Tibial artery (tissue), 4 donors: ENCODE measurements at regions not wholly inside any gene's neighbourhood (a gene's known extent, or its start where the extent isn't known, plus 50 kb on each side); places are given as distances from the start of the nearest gene placed in this dataset.

ENCODE experiments used
- DNase-seq, 2 donors: peaks; one replicate each; pipeline ENCODE4 v3.0.0-alpha.2; 2019
- H3K27ac ChIP-seq, 2 donors: fragments of 200-600 bp; sonication (generic) in 1 of 2; 1 replicate in 1 of 2; 2 replicates in 1 of 2; pipeline ENCODE4 v1.5.1; 2018 to 2019; ENCODE audit warnings: mild to moderate bottlenecking in 1 of 2
- H3K27me3 ChIP-seq, 2 donors: fragments of 200-600 bp; sonication (generic) in 1 of 2; one replicate each; pipeline versions ENCODE4 v1.5.1 to v1.6.0; 2016 to 2019
- H3K36me3 ChIP-seq, 3 donors: fragments of 200-600 bp; sonication (generic) in 2 of 3; one replicate each; pipeline ENCODE4 v1.5.1; 2016 to 2019; ENCODE audit warnings: mild to moderate bottlenecking in 2 of 3
- H3K4me1 ChIP-seq, 4 donors: fragments of 200-600 bp; sonication (generic) in 2 of 4; 1 replicate in 3 of 4; 2 replicates in 1 of 4; pipeline ENCODE4 v1.5.1; 2016 to 2019
- H3K4me3 ChIP-seq, 2 donors: fragments of 200-600 bp; sonication (generic) in 1 of 2; 1 replicate in 1 of 2; 2 replicates in 1 of 2; pipeline ENCODE4 v1.5.1; 2018 to 2019; ENCODE audit warnings: mild to moderate bottlenecking in 2 of 2
- H3K9me3 ChIP-seq, 3 donors: fragments of 200-600 bp; sonication (generic) in 1 of 3; one replicate each; pipeline ENCODE4 v1.5.1; 2016 to 2019
- CTCF ChIP-seq, 2 experiments: fragments of 200-600 bp in 1 of 2; fragments of 450-650 bp in 1 of 2; IDR thresholded peaks; one replicate each; pipeline ENCODE4 v1.5.1; 2017 to 2019; ENCODE audit warnings: antibody characterized with exemption in 2 of 2, mild to moderate bottlenecking in 1 of 2, moderate library complexity in 1 of 2
- intact Hi-C: fragments of 100-400 bp; cut with DNase I; formaldehyde crosslinking; loops from one replicate; pipeline ENCODE4 v1.15.0; 2023; ENCODE audit warnings: low total_unique reads

- no peak for DNase-seq
- peaks cover 0 to 50% (median 30%) of the 10 kb centered on the region in 4 donors for H3K4me1 ChIP-seq
- H3K4me3 ChIP-seq, result no peak overlapping the region
- H3K27me3 ChIP-seq, result no peaks in the 10 kb centered on the region
- peak overlapping the region; percentile 36 to 86 for H3K27ac ChIP-seq
- no peaks in the 10 kb centered on the region for H3K9me3 ChIP-seq
- no peaks in the 10 kb centered on the region for H3K36me3 ChIP-seq
- intact Hi-C loops, result no loop called here
- no peak for TF ChIP-seq CTCF (IDR thresholded peaks at IDR 0.05)
Measured at GRCh38 chr18:10035281-10035991, 121.6 kb downstream of the VAPA start.

GRCh38 chr18:10036479-10036878 is 122.7 kb downstream of the VAPA start:
- Histone ChIP-seq H3K4me1 (peaks cover 0 to 56% (median 34%) of the 10 kb centered on the region in 4 donors), H3K4me3 (no peak overlapping the region), H3K9me3 (no peaks in the 10 kb centered on the region), H3K27ac (peak overlapping the region; percentile 30 to 86), H3K36me3 (no peaks in the 10 kb centered on the region), H3K27me3 (no peaks in the 10 kb centered on the region)
- intact Hi-C loops, result no loop called here
- no peak for DNase-seq
- no peak for TF ChIP-seq CTCF (IDR thresholded peaks at IDR 0.05)

GRCh38 chr18:10037181-10037580 is 123.4 kb downstream of the VAPA start:
- no peak overlapping the region for H3K4me3 ChIP-seq

GRCh38 chr18:10038268-10038667 is 124.5 kb downstream of the VAPA start:
- H3K27me3 ChIP-seq, result no peaks in the 10 kb centered on the region
- no peak for DNase-seq
- no peak overlapping the region for H3K4me3 ChIP-seq
- intact Hi-C loops, result no loop called here
- TF ChIP-seq CTCF (IDR thresholded peaks at IDR 0.05), result no peak
- peak overlapping the region; percentile 58 to 86 for H3K27ac ChIP-seq
- peaks cover 0 to 52% (median 27%) of the 10 kb centered on the region in 4 donors for H3K4me1 ChIP-seq
- H3K9me3 ChIP-seq, result peaks cover 0 to 14% (median 7%) of the 10 kb centered on the region in 3 donors
- H3K36me3 ChIP-seq, result no peaks in the 10 kb centered on the region

More at GRCh38 chr18:10037181-10037580, 123.4 kb downstream of the VAPA start:
- H3K27me3 ChIP-seq, result no peaks in the 10 kb centered on the region
- H3K9me3 ChIP-seq, result peaks cover 0 to 3% (median 1%) of the 10 kb centered on the region in 3 donors
- H3K36me3 ChIP-seq, result no peaks in the 10 kb centered on the region
- H3K4me1 ChIP-seq, result peaks cover 0 to 62% (median 37%) of the 10 kb centered on the region in 4 donors
- H3K27ac ChIP-seq, result peak overlapping the region; percentile 30 to 86
- TF ChIP-seq CTCF (IDR thresholded peaks at IDR 0.05), result no peak
- DNase-seq, result no peak
- intact Hi-C loops, result no loop called here

GRCh38 chr18:10040287-10041011 is 126.6 kb downstream of the VAPA start:
- peaks cover 0 to 43% (median 20%) of the 10 kb centered on the region in 4 donors for H3K4me1 ChIP-seq
- H3K36me3 ChIP-seq, result no peaks in the 10 kb centered on the region
- intact Hi-C loops, result no loop called here
- H3K9me3 ChIP-seq, result peaks cover 0 to 14% (median 7%) of the 10 kb centered on the region in 3 donors
- H3K27me3 ChIP-seq, result no peaks in the 10 kb centered on the region
- TF ChIP-seq CTCF (IDR thresholded peaks at IDR 0.05), result no peak
- H3K27ac ChIP-seq, result peak overlapping the region; percentile 58 to 86
- peak in 1 of 2 donors; percentile 60 for DNase-seq
- H3K4me3 ChIP-seq, result no peak overlapping the region
